Vagina (tissue), 2 donors: ENCODE measurements at regions not wholly inside any gene's neighbourhood (a gene's known extent, or its start where the extent isn't known, plus 50 kb on each side); places are given as distances from the start of the nearest gene placed in this dataset. TPM values are rescaled to one million over a fixed set of nuclear protein-coding genes. Genes with fewer than 3 reads are reported as not detected.

Experiments
- DNase-seq, 2 donors: peaks; one replicate each; pipeline ENCODE4 v3.0.0-alpha.2; 2017; ENCODE audit errors: extremely low spot score in 2 of 2
- H3K27ac ChIP-seq: fragments of 200-600 bp; sonication (generic); one replicate; pipeline ENCODE4 v1.5.1; 2019
- H3K27me3 ChIP-seq: fragments of 200-600 bp; sonication (generic); one replicate; pipeline ENCODE4 v1.5.1; 2019
- H3K36me3 ChIP-seq, 2 donors: fragments of 200-600 bp; sonication (generic); one replicate each; pipeline ENCODE4 v1.5.1; 2017 to 2019
- H3K4me1 ChIP-seq: fragments of 200-600 bp; sonication (generic); one replicate; pipeline ENCODE4 v1.5.1; 2019
- H3K4me3 ChIP-seq, 2 donors: fragments of 200-600 bp; sonication (generic); 1 replicate in 1 of 2; 2 replicates in 1 of 2; pipeline ENCODE4 v1.5.1; 2016 to 2019
- H3K9me3 ChIP-seq: fragments of 200-600 bp; sonication (generic); one replicate; pipeline ENCODE4 v1.5.1; 2019
- POLR2A ChIP-seq, 2 donors: fragments of 450-650 bp; IDR thresholded peaks; one replicate each; pipeline ENCODE4 v1.6.1; 2017; ENCODE audit warnings: antibody characterized with exemption in 2 of 2, mild to moderate bottlenecking in 2 of 2, moderate library complexity in 2 of 2
- POLR2AphosphoS5 ChIP-seq, 2 donors: sonication (generic); formaldehyde crosslinking; IDR thresholded peaks; one replicate each; pipeline ENCODE4 v1.9.0; 2017; ENCODE audit warnings: antibody characterized with exemption in 2 of 2, mild to moderate bottlenecking in 2 of 2, low read depth in 1 of 2; ENCODE audit not compliant: insufficient read depth in 1 of 2
- intact Hi-C: fragments of 100-400 bp; cut with DNase I; formaldehyde crosslinking; loops from one replicate; pipeline ENCODE4 v1.15.1; 2023
- small RNA-seq: library from RNA; depleted of rRNA; stranded (forward); fragments of <200 nt; gene quantifications from one replicate; pipeline ENCODE3, GENCODE V24; 2016
- TF ChIP-seq, protein P1 (sequence below), 3 experiments: fragments of 450-650 bp in 2 of 3; fragments of 200-600 bp in 1 of 3; sonication (generic) in 1 of 3; IDR thresholded peaks; one replicate each; pipeline ENCODE4 v1.5.1; 2017 to 2019; ENCODE audit warnings: antibody characterized with exemption in 3 of 3, mild to moderate bottlenecking in 2 of 3, moderate library complexity in 2 of 3

DNA sequence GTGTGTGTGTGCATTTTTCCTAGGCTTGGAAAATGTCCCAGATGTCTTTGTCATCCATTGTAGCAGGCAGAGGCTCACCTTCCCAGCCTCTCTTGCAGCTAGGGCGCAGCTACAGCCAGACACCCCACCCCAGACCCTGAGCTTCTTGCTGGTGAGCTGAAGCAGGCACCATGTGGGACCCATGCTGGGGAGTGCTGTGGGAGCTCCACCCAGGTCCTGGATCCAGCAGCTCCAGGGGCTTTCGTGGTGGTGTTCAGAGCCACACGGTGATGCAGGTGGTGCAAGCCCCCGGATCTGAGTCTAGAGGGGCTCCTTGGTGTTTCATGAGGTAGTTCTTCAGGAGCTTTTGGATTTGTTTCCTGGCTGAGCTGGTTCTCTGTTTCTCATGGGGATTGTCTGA is 56.0 kb upstream of the ZFP64 start:
- TF ChIP-seq, protein P1, sequence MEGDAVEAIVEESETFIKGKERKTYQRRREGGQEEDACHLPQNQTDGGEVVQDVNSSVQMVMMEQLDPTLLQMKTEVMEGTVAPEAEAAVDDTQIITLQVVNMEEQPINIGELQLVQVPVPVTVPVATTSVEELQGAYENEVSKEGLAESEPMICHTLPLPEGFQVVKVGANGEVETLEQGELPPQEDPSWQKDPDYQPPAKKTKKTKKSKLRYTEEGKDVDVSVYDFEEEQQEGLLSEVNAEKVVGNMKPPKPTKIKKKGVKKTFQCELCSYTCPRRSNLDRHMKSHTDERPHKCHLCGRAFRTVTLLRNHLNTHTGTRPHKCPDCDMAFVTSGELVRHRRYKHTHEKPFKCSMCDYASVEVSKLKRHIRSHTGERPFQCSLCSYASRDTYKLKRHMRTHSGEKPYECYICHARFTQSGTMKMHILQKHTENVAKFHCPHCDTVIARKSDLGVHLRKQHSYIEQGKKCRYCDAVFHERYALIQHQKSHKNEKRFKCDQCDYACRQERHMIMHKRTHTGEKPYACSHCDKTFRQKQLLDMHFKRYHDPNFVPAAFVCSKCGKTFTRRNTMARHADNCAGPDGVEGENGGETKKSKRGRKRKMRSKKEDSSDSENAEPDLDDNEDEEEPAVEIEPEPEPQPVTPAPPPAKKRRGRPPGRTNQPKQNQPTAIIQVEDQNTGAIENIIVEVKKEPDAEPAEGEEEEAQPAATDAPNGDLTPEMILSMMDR (IDR thresholded peaks at IDR 0.05): no peak
- no peak for TF ChIP-seq POLR2AphosphoS5 (IDR thresholded peaks at IDR 0.05; ENCODE audit: insufficient read depth in 1 of 2, low read depth in 1 of 2)
- TF ChIP-seq POLR2A (IDR thresholded peaks at IDR 0.05): no peak
- no peak overlapping the region for H3K4me3 ChIP-seq
- no peak for DNase-seq
- no peaks in the 10 kb centered on the region for H3K9me3 ChIP-seq
- H3K27me3 ChIP-seq: no peaks in the 10 kb centered on the region
- no peaks in the 10 kb centered on the region for H3K4me1 ChIP-seq
- intact Hi-C loops: no loop called here
- H3K27ac ChIP-seq: no peak overlapping the region
- no peaks in the 10 kb centered on the region for H3K36me3 ChIP-seq

DNA sequence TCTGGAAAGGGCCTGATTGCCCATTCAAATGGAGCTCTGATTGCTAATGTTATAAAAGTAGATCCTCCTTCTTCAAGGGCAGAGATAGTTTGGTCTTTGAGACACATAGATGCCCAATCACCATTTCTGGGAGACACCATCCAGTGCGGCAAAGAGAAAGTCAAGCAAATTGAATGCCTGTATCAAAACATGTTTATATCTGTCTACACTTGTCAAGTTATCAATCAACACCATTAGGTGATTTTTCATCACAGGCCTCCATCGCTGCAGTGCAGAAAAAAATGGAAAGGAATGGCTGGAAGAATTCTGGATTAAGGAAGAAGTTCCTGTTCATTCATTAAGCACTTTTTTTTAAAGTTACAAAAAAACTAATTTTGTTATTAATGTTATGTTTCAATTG is 54.8 kb upstream of the ZFP64 start:
- Histone ChIP-seq H3K36me3 (no peaks in the 10 kb centered on the region), H3K4me3 (no peak overlapping the region), H3K27ac (no peak overlapping the region), H3K9me3 (no peaks in the 10 kb centered on the region), H3K4me1 (no peaks in the 10 kb centered on the region), H3K27me3 (no peaks in the 10 kb centered on the region)
- intact Hi-C loops: no loop called here
- no peak for TF ChIP-seq POLR2A (IDR thresholded peaks at IDR 0.05)
- TF ChIP-seq, protein P1 (IDR thresholded peaks at IDR 0.05): no peak
- no peak for TF ChIP-seq POLR2AphosphoS5 (IDR thresholded peaks at IDR 0.05; ENCODE audit: insufficient read depth in 1 of 2, low read depth in 1 of 2)
- no peak for DNase-seq

DNA sequence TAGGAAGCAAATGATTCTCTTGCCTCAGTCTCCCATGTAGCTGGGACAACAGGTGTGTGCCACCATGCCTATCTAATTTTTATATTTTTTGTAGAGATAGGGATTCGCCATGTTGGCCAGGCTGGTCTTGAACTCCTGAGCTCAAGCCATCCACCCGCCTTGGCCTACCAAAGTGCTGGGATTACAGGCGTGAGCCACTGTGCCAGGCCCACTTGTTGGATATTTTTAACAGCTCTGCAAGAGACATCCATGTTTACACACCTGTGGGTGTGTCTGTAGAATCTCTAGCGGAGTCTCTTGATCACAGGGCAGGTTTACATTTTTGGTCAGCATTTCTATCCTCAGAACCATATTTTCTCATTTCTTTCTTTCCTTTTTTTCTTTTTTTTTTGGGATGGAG is 53.1 kb upstream of the ZFP64 start:
- Histone ChIP-seq H3K27me3 (no peaks in the 10 kb centered on the region), H3K4me3 (no peak overlapping the region), H3K27ac (no peak overlapping the region), H3K4me1 (no peaks in the 10 kb centered on the region), H3K36me3 (no peaks in the 10 kb centered on the region), H3K9me3 (no peaks in the 10 kb centered on the region)
- intact Hi-C loops: no loop called here
- TF ChIP-seq, protein P1 (IDR thresholded peaks at IDR 0.05): no peak
- TF ChIP-seq POLR2A (IDR thresholded peaks at IDR 0.05) (no peak), POLR2AphosphoS5 (IDR thresholded peaks at IDR 0.05; ENCODE audit: insufficient read depth in 1 of 2, low read depth in 1 of 2) (no peak)
- DNase-seq: no peak

DNA sequence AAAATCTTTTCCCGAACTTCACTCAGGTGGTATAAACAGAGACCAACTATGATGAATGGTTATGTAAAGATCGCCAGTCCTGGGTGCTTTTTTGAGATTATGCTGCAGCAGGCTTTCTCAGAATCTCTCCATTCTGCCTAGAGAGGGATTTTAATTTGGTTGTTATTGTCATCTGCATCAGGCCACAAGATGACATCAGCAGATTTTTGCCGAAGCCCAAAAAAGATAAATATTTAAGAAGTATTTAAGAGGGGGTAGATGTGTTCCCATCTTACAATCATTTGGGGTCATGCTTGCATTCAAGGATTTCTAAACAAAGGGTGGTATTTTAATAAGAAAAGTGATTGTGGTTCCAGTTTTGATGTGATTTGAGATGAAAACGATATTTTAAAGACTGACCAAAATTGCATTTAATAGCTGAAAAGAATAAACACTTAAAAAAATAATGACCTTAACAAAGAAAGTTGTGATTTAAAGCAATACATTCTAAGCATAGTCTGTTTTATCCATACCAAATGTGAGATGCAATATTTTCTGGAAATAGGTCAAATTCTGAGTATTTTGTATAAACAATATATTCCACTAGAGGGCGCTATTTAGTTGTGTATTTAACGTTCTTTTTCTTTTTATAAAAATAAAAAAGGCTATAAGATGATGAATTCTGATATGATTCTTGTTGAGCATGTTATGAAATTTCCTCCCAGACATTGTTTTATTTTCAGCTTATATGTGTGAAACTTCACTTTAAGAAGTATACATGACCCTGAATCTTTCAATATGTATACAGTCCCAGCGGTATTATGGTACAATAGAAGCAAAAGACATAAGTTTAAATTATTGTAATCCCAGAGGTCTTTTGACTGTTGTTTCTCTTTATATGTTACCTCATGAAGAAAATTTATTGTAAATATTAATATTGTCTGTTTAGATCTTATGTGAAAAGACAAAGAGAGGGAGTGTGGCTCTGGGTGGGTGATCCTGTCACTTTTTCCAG is 51.0 kb upstream of the ZFP64 start:
- DNase-seq: no peak
- H3K27ac ChIP-seq: no peak overlapping the region
- no peak for TF ChIP-seq POLR2A (IDR thresholded peaks at IDR 0.05)
- no peak for TF ChIP-seq POLR2AphosphoS5 (IDR thresholded peaks at IDR 0.05; ENCODE audit: insufficient read depth in 1 of 2, low read depth in 1 of 2)
- TF ChIP-seq, protein P1 (IDR thresholded peaks at IDR 0.05): peak in 2 of 3 experiments; percentile 24 to 51
- H3K36me3 ChIP-seq: no peaks in the 10 kb centered on the region
- no peaks in the 10 kb centered on the region for H3K27me3 ChIP-seq
- no peaks in the 10 kb centered on the region for H3K4me1 ChIP-seq
- H3K4me3 ChIP-seq: no peak overlapping the region
- H3K9me3 ChIP-seq: no peaks in the 10 kb centered on the region
- intact Hi-C loops: no loop called here

Small RNAs in the stretch of these regions (small RNA-seq; reads per million reads assigned to genes)
- gene RF02271: not detected
- not detected for gene RPL36P1
